ENCODE measurements at regions not wholly inside any gene's neighbourhood (a gene's known extent, or its start where the extent isn't known, plus 50 kb on each side); places are given as distances from the start of the nearest gene placed in this dataset.

- no peaks in the 10 kb centered on the region for H4K20me1 ChIP-seq (ENCODE audit: insufficient read depth, low read length)
- no peaks in the 10 kb centered on the region for H3K36me3 ChIP-seq (ENCODE audit: insufficient read depth, low read length)
- H2AFZ ChIP-seq (ENCODE audit: low read depth, low read length): no peak overlapping the region
- DNase-seq (ENCODE audit: low read depth) (no peak), FAIRE-seq (no peak)
- no peaks in the 10 kb centered on the region for H3K4me1 Mint-ChIP-seq (ENCODE audit: low read depth, unreplicated experiment)
- H3K27me3 Mint-ChIP-seq (ENCODE audit: low read depth, unreplicated experiment): no peaks in the 10 kb centered on the region
- TF ChIP-seq CTCF (IDR thresholded peaks at IDR 0.05; ENCODE audit: insufficient read depth, low read depth, low read length) (no peak), EZH2 (IDR thresholded peaks at IDR 0.05; ENCODE audit: insufficient read depth, low read length) (no peak)
- no peaks in the 10 kb centered on the region for H3K9me3 ChIP-seq (ENCODE audit: insufficient read depth, low read depth, low read length)
- H3K27ac Mint-ChIP-seq (ENCODE audit: unreplicated experiment): no peak overlapping the region
- no peaks in the 10 kb centered on the region for H3K79me2 ChIP-seq (ENCODE audit: insufficient read depth, low read length)
- peaks cover 3% of the 10 kb centered on the region for H3K9me3 Mint-ChIP-seq (ENCODE audit: unreplicated experiment)
- H3K4me1 ChIP-seq (ENCODE audit: insufficient read depth, low read length): no peaks in the 10 kb centered on the region
- H3K4me2 ChIP-seq (ENCODE audit: low read length): no peak overlapping the region
- no peaks in the 10 kb centered on the region for H3K36me3 Mint-ChIP-seq (ENCODE audit: low read depth, unreplicated experiment)
- no peak overlapping the region for H3K27ac ChIP-seq (ENCODE audit: low read depth, low read length)
- no peaks in the 10 kb centered on the region for H3K27me3 ChIP-seq (ENCODE audit: insufficient read depth, low read length)
- no peak overlapping the region for H3K4me3 Mint-ChIP-seq (ENCODE audit: unreplicated experiment)
- no peak overlapping the region for H3K9ac ChIP-seq (ENCODE audit: low read length)
- no peak overlapping the region for H3K4me3 ChIP-seq (ENCODE audit: insufficient read depth, low read depth, low read length)
Measured at GRCh38 chr2:220432645-220433044, 805.2 kb downstream of the SLC4A3 start.

GRCh38 chr2:220433131-220433530, 805.7 kb downstream of the SLC4A3 start:
- H3K36me3 ChIP-seq (ENCODE audit: insufficient read depth, low read length): no peaks in the 10 kb centered on the region
- Mint-ChIP-seq H3K4me1 (ENCODE audit: low read depth, unreplicated experiment) (no peaks in the 10 kb centered on the region), H3K27ac (ENCODE audit: unreplicated experiment) (no peak overlapping the region), H3K4me3 (ENCODE audit: unreplicated experiment) (no peak overlapping the region), H3K9me3 (ENCODE audit: unreplicated experiment) (peaks cover 3% of the 10 kb centered on the region), H3K36me3 (ENCODE audit: low read depth, unreplicated experiment) (no peaks in the 10 kb centered on the region), H3K27me3 (ENCODE audit: low read depth, unreplicated experiment) (no peaks in the 10 kb centered on the region)
- no peak overlapping the region for H2AFZ ChIP-seq (ENCODE audit: low read depth, low read length)
- H3K27ac ChIP-seq (ENCODE audit: low read depth, low read length): no peak overlapping the region
- no peaks in the 10 kb centered on the region for H4K20me1 ChIP-seq (ENCODE audit: insufficient read depth, low read length)
- no peaks in the 10 kb centered on the region for H3K9me3 ChIP-seq (ENCODE audit: insufficient read depth, low read depth, low read length)
- no peak overlapping the region for H3K9ac ChIP-seq (ENCODE audit: low read length)
- DNase-seq (ENCODE audit: low read depth) (no peak), FAIRE-seq (no peak)
- TF ChIP-seq EZH2 (IDR thresholded peaks at IDR 0.05; ENCODE audit: insufficient read depth, low read length) (no peak), CTCF (IDR thresholded peaks at IDR 0.05; ENCODE audit: insufficient read depth, low read depth, low read length) (no peak)
- no peaks in the 10 kb centered on the region for H3K27me3 ChIP-seq (ENCODE audit: insufficient read depth, low read length)
- H3K4me1 ChIP-seq (ENCODE audit: insufficient read depth, low read length): no peaks in the 10 kb centered on the region
- no peak overlapping the region for H3K4me3 ChIP-seq (ENCODE audit: insufficient read depth, low read depth, low read length)
- no peak overlapping the region for H3K4me2 ChIP-seq (ENCODE audit: low read length)
- H3K79me2 ChIP-seq (ENCODE audit: insufficient read depth, low read length): no peaks in the 10 kb centered on the region

GRCh38 chr2:220434385-220434784, 807.0 kb downstream of the SLC4A3 start:
- no peaks in the 10 kb centered on the region for H3K9me3 Mint-ChIP-seq (ENCODE audit: unreplicated experiment)
- TF ChIP-seq CTCF (IDR thresholded peaks at IDR 0.05; ENCODE audit: insufficient read depth, low read depth, low read length) (no peak), EZH2 (IDR thresholded peaks at IDR 0.05; ENCODE audit: insufficient read depth, low read length) (no peak)
- H3K4me1 ChIP-seq (ENCODE audit: insufficient read depth, low read length): no peaks in the 10 kb centered on the region
- H3K4me1 Mint-ChIP-seq (ENCODE audit: low read depth, unreplicated experiment): no peaks in the 10 kb centered on the region
- H3K27ac Mint-ChIP-seq (ENCODE audit: unreplicated experiment): no peak overlapping the region
- H2AFZ ChIP-seq (ENCODE audit: low read depth, low read length): no peak overlapping the region
- no peaks in the 10 kb centered on the region for H4K20me1 ChIP-seq (ENCODE audit: insufficient read depth, low read length)
- no peaks in the 10 kb centered on the region for H3K79me2 ChIP-seq (ENCODE audit: insufficient read depth, low read length)
- no peak overlapping the region for H3K9ac ChIP-seq (ENCODE audit: low read length)
- no peaks in the 10 kb centered on the region for H3K27me3 ChIP-seq (ENCODE audit: insufficient read depth, low read length)
- no peaks in the 10 kb centered on the region for H3K36me3 ChIP-seq (ENCODE audit: insufficient read depth, low read length)
- H3K4me3 Mint-ChIP-seq (ENCODE audit: unreplicated experiment): no peak overlapping the region
- DNase-seq (ENCODE audit: low read depth) (peak; percentile 90), FAIRE-seq (no peak)
- H3K4me2 ChIP-seq (ENCODE audit: low read length): no peak overlapping the region
- no peak overlapping the region for H3K27ac ChIP-seq (ENCODE audit: low read depth, low read length)
- no peaks in the 10 kb centered on the region for H3K36me3 Mint-ChIP-seq (ENCODE audit: low read depth, unreplicated experiment)
- no peaks in the 10 kb centered on the region for H3K9me3 ChIP-seq (ENCODE audit: insufficient read depth, low read depth, low read length)
- no peaks in the 10 kb centered on the region for H3K27me3 Mint-ChIP-seq (ENCODE audit: low read depth, unreplicated experiment)
- no peak overlapping the region for H3K4me3 ChIP-seq (ENCODE audit: insufficient read depth, low read depth, low read length)
